ENCODE measurements at regions not wholly inside any gene's neighbourhood (a gene's known extent, or its start where the extent isn't known, plus 50 kb on each side); places are given as distances from the start of the nearest gene placed in this dataset.

DNA sequence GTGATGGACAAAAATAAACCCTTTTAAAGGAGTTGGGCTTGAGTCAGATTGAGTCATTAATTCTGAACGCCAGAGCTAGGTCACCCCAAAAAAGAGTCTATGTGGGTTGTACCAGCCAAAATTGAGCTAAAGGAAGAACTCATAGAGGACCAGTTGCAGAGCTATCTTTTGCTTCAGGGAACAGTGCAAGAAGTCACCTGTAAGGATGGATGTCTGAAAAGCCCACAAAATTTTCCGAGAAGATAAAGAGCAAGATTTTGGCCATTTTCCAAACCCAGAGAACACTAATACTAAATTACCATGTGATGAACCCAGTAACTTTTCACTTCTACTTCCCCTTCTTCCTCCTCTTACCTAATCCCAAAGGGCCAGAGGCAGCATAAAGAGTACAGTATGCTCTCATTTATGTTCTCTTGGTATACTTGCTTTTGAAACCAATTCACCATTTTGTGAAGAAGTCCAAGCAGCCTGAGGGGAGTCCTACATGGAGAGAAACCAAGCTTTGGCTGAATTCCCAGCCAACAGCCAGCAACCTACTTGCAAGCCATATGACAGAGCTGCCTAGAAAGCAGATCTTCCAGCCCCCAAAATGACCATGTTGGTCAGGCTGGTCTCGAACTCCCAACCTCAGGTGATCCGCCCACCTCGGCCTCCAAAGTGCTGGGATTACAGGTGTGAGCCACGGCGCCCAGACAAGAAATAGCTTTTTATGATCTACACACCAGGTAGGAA is 551.7 kb downstream of the SATB2 start (continued):
- TF ChIP-seq, protein P1, sequence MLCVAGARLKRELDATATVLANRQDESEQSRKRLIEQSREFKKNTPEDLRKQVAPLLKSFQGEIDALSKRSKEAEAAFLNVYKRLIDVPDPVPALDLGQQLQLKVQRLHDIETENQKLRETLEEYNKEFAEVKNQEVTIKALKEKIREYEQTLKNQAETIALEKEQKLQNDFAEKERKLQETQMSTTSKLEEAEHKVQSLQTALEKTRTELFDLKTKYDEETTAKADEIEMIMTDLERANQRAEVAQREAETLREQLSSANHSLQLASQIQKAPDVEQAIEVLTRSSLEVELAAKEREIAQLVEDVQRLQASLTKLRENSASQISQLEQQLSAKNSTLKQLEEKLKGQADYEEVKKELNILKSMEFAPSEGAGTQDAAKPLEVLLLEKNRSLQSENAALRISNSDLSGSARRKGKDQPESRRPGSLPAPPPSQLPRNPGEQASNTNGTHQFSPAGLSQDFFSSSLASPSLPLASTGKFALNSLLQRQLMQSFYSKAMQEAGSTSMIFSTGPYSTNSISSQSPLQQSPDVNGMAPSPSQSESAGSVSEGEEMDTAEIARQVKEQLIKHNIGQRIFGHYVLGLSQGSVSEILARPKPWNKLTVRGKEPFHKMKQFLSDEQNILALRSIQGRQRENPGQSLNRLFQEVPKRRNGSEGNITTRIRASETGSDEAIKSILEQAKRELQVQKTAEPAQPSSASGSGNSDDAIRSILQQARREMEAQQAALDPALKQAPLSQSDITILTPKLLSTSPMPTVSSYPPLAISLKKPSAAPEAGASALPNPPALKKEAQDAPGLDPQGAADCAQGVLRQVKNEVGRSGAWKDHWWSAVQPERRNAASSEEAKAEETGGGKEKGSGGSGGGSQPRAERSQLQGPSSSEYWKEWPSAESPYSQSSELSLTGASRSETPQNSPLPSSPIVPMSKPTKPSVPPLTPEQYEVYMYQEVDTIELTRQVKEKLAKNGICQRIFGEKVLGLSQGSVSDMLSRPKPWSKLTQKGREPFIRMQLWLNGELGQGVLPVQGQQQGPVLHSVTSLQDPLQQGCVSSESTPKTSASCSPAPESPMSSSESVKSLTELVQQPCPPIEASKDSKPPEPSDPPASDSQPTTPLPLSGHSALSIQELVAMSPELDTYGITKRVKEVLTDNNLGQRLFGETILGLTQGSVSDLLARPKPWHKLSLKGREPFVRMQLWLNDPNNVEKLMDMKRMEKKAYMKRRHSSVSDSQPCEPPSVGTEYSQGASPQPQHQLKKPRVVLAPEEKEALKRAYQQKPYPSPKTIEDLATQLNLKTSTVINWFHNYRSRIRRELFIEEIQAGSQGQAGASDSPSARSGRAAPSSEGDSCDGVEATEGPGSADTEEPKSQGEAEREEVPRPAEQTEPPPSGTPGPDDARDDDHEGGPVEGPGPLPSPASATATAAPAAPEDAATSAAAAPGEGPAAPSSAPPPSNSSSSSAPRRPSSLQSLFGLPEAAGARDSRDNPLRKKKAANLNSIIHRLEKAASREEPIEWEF (CRISPR knock-in tag; IDR thresholded peaks at IDR 0.05), result no peak
- TF ChIP-seq SIN3A (IDR thresholded peaks at IDR 0.05; ENCODE audit: borderline replicate concordance in 2 of 2, control insufficient read depth in 1 of 2, low read depth in 2 of 2, low read length in 2 of 2), result no peak
- TF ChIP-seq SMAD3 (CRISPR knock-in tag; conservative IDR thresholded peaks at IDR 0.05), result no peak
- TF ChIP-seq STAT5A (IDR thresholded peaks at IDR 0.05; ENCODE audit: borderline replicate concordance, low read length), result no peak
- TF ChIP-seq SMC3 (conservative IDR thresholded peaks at IDR 0.05; ENCODE audit: insufficient read depth, low read depth, low read length), result no peak
- no peak for TF ChIP-seq ZNF384 (IDR thresholded peaks at IDR 0.05; ENCODE audit: low read depth, low read length)
- TF ChIP-seq GTF2F1 (IDR thresholded peaks at IDR 0.05; ENCODE audit: low read depth, low read length), result no peak
